ENCODE measurements at regions not wholly inside any gene's neighbourhood (a gene's known extent, or its start where the extent isn't known, plus 50 kb on each side); places are given as distances from the start of the nearest gene placed in this dataset.

DNA sequence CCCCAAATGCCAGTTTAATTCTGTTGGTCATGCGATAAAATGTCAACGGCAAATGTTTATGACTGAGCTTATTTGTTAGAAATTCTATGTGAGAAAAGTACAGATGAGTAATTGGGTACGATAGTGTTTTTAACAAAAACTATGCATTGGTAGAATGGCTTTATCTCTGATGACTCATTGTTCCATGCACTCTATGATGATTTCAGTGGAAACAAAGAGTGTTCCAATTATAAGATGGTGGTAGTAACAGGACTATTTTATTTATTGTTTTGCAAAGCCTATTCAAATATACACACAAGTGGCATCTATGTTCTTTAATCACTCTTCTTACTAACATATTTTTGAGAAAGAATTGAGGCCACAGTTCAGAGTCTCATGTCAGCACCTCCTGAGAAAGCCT, 353.7 kb upstream of the IRX2 start:
- TF ChIP-seq, protein P1, sequence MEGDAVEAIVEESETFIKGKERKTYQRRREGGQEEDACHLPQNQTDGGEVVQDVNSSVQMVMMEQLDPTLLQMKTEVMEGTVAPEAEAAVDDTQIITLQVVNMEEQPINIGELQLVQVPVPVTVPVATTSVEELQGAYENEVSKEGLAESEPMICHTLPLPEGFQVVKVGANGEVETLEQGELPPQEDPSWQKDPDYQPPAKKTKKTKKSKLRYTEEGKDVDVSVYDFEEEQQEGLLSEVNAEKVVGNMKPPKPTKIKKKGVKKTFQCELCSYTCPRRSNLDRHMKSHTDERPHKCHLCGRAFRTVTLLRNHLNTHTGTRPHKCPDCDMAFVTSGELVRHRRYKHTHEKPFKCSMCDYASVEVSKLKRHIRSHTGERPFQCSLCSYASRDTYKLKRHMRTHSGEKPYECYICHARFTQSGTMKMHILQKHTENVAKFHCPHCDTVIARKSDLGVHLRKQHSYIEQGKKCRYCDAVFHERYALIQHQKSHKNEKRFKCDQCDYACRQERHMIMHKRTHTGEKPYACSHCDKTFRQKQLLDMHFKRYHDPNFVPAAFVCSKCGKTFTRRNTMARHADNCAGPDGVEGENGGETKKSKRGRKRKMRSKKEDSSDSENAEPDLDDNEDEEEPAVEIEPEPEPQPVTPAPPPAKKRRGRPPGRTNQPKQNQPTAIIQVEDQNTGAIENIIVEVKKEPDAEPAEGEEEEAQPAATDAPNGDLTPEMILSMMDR (IDR thresholded peaks at IDR 0.05 in 4 of 5, conservative IDR thresholded peaks at IDR 0.05 in 1 of 5), result no peak
- TF ChIP-seq POLR2A (IDR thresholded peaks at IDR 0.05), result no peak
